Suprapubic skin (tissue), 4 donors: ENCODE measurements at regions not wholly inside any gene's neighbourhood (a gene's known extent, or its start where the extent isn't known, plus 50 kb on each side); places are given as distances from the start of the nearest gene placed in this dataset.

Experiments used
- POLR2A ChIP-seq, 2 donors: fragments of 450-650 bp; IDR thresholded peaks; one replicate each; pipeline ENCODE4 v1.6.1; 2017; ENCODE audit warnings: antibody characterized with exemption in 2 of 2, mild to moderate bottlenecking in 2 of 2, moderate library complexity in 2 of 2
- POLR2AphosphoS5 ChIP-seq, 3 donors: sonication (generic); formaldehyde crosslinking; IDR thresholded peaks; one replicate each; pipeline ENCODE4 v1.6.1; 2017; ENCODE audit warnings: antibody characterized with exemption in 3 of 3
- TF ChIP-seq, protein P1 (sequence below), 2 donors: fragments of 200-600 bp in 1 of 2; fragments of 450-650 bp in 1 of 2; sonication (generic) in 1 of 2; IDR thresholded peaks; one replicate each; pipeline ENCODE4 v1.5.1; 2016 to 2019; ENCODE audit warnings: antibody characterized with exemption in 2 of 2, mild to moderate bottlenecking in 1 of 2, moderate library complexity in 1 of 2

DNA sequence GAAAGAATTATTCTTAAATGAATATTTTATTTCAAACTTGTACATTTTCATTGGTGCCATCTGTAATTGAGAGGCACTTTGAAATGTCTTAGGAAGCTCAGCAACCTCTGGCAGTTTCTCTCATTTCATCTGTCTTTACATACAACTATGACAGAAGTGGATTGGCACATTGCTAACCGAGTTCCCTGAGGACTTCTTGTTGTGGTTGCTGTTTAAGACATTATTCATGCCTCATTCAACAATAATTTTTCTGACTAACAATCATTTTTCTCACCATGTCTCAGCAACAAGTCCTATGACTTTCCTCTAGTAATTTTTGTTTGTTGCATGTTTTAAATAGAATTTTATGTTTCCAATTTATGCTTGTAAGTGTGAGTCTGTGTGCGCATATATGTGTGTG, 284.0 kb upstream of the CWC22 start:
- TF ChIP-seq, protein P1, sequence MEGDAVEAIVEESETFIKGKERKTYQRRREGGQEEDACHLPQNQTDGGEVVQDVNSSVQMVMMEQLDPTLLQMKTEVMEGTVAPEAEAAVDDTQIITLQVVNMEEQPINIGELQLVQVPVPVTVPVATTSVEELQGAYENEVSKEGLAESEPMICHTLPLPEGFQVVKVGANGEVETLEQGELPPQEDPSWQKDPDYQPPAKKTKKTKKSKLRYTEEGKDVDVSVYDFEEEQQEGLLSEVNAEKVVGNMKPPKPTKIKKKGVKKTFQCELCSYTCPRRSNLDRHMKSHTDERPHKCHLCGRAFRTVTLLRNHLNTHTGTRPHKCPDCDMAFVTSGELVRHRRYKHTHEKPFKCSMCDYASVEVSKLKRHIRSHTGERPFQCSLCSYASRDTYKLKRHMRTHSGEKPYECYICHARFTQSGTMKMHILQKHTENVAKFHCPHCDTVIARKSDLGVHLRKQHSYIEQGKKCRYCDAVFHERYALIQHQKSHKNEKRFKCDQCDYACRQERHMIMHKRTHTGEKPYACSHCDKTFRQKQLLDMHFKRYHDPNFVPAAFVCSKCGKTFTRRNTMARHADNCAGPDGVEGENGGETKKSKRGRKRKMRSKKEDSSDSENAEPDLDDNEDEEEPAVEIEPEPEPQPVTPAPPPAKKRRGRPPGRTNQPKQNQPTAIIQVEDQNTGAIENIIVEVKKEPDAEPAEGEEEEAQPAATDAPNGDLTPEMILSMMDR (IDR thresholded peaks at IDR 0.05) = no peak
- TF ChIP-seq POLR2A (IDR thresholded peaks at IDR 0.05) = no peak
- TF ChIP-seq POLR2AphosphoS5 (IDR thresholded peaks at IDR 0.05) = no peak
